ENCODE measurements at regions not wholly inside any gene's neighbourhood (a gene's known extent, or its start where the extent isn't known, plus 50 kb on each side); places are given as distances from the start of the nearest gene placed in this dataset.

DNA sequence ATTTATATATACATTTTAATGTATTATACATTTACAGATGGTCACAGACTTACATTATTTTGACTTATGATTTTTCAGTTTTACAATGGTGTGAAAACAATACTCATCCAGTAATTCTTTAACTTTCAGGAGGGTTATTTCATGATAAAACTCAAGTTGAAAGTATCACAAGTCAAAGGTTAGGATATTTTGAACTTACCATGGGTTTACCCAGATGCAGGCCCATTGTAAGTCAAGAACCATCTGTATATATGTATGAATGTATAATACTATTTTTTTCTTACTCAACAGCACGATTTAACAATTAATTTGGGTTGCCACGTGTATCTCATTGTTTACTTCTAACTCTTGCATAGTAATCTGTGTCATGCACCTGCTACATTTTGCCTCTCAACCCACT, 1002.0 kb downstream of the OTOL1 start:
- POLR2A ChIA-PET = no interaction called here
- H3K27ac ChIP-seq (ENCODE audit: low read depth, low read length) = no peak overlapping the region

DNA sequence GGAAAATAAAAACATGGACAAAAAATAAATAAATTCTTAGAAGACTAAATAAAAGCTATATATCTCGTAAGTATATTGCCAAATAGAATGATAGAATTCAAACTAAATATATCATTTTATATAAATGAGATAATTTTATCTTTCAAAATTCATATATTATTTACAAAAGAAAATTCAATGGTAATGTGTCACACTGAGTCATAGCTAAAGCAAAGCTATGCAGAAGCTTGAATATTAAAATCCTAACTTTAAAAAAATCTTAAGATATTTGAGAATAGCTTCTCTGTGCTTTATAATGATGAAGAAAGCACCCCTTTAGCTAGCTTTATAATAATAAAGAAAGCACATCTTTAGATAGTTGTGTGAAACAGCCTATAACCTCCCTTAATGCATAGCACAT, 1010.8 kb downstream of the OTOL1 start:
- TF ChIP-seq, protein P1, sequence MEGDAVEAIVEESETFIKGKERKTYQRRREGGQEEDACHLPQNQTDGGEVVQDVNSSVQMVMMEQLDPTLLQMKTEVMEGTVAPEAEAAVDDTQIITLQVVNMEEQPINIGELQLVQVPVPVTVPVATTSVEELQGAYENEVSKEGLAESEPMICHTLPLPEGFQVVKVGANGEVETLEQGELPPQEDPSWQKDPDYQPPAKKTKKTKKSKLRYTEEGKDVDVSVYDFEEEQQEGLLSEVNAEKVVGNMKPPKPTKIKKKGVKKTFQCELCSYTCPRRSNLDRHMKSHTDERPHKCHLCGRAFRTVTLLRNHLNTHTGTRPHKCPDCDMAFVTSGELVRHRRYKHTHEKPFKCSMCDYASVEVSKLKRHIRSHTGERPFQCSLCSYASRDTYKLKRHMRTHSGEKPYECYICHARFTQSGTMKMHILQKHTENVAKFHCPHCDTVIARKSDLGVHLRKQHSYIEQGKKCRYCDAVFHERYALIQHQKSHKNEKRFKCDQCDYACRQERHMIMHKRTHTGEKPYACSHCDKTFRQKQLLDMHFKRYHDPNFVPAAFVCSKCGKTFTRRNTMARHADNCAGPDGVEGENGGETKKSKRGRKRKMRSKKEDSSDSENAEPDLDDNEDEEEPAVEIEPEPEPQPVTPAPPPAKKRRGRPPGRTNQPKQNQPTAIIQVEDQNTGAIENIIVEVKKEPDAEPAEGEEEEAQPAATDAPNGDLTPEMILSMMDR (IDR thresholded peaks at IDR 0.05; ENCODE audit: low read depth, low read length) = no peak
- no peaks in the 10 kb centered on the region for H3K27me3 ChIP-seq (ENCODE audit: control insufficient read depth, insufficient read depth, low read length)
- no peak overlapping the region for H3K27ac ChIP-seq (ENCODE audit: low read depth, low read length)
- POLR2A ChIA-PET = interaction anchor here (1.1 kb wide), 1 partner anchor 18 kb away, joined by 3 read pairs; no protein-coding TSS in a partner anchor
- no peak overlapping the region for H3K4me3 ChIP-seq (ENCODE audit: low read depth, low read length)
- no peak for DNase-seq (ENCODE audit: low read depth, low spot score)
- CTCF ChIA-PET = interaction anchor here (1.0 kb wide), 1 partner anchor 13 kb away, joined by 3 read pairs; no protein-coding TSS in a partner anchor
- H3K9me3 ChIP-seq (ENCODE audit: control insufficient read depth, insufficient read depth, low read length) = no peaks in the 10 kb centered on the region

More for the DNA sequence above, 1002.0 kb downstream of the OTOL1 start:
- Histone ChIP-seq H3K4me3 (ENCODE audit: low read depth, low read length) (no peak overlapping the region), H3K27me3 (ENCODE audit: control insufficient read depth, insufficient read depth, low read length) (no peaks in the 10 kb centered on the region), H3K9me3 (ENCODE audit: control insufficient read depth, insufficient read depth, low read length) (no peaks in the 10 kb centered on the region)
- no peak for DNase-seq (ENCODE audit: low read depth, low spot score)
- CTCF ChIA-PET = interaction anchor here (0.6 kb wide), 1 partner anchor 17 kb away, joined by 4 read pairs; no protein-coding TSS in a partner anchor
- TF ChIP-seq, protein P1 (IDR thresholded peaks at IDR 0.05; ENCODE audit: low read depth, low read length) = no peak

DNA sequence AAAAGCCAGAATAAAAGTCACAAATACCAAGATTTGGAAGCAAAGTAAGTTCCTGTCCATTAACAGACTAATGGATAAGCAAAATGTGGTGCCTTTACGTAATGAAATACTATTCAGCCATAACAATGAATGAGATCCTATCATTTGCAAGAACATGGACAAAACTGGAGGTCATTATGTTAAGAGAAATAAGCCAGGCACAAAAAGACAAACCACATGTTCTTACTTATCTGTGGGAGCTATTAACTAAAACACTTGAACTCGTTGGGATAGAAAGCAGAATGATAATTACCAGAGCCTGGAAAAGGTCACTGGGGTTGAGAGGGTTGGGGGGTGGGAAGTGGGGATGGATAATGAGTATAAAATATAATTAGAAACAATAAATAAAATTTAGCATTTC, 1015.9 kb downstream of the OTOL1 start:
- H3K27me3 ChIP-seq (ENCODE audit: control insufficient read depth, insufficient read depth, low read length) = no peaks in the 10 kb centered on the region
- DNase-seq (ENCODE audit: low read depth, low spot score) = no peak
- POLR2A ChIA-PET = no interaction called here
- H3K27ac ChIP-seq (ENCODE audit: low read depth, low read length) = no peak overlapping the region
- no peak overlapping the region for H3K4me3 ChIP-seq (ENCODE audit: low read depth, low read length)
- TF ChIP-seq, protein P1 (IDR thresholded peaks at IDR 0.05; ENCODE audit: low read depth, low read length) = no peak
- no peaks in the 10 kb centered on the region for H3K9me3 ChIP-seq (ENCODE audit: control insufficient read depth, insufficient read depth, low read length)
- CTCF ChIA-PET = no interaction called here

DNA sequence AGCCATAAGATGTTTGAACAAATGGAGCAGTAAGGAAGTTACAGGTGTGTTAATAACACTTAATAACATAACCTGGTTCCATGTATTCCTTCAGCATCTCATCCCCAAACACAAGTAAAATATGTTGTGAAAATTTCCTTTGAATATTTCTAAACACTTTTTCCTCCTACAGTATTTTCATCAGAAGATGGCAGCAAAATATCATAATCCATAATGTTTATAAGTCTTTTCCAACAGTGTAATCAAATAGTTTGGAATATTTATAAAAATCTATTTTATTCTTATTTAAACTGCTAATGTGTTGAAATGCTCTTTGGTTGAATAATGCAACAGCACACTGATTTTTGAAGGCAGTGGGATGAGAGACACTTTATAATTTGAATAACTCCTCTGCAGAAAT, 1020.5 kb downstream of the OTOL1 start:
- DNase-seq (ENCODE audit: low read depth, low spot score) = no peak

DNA sequence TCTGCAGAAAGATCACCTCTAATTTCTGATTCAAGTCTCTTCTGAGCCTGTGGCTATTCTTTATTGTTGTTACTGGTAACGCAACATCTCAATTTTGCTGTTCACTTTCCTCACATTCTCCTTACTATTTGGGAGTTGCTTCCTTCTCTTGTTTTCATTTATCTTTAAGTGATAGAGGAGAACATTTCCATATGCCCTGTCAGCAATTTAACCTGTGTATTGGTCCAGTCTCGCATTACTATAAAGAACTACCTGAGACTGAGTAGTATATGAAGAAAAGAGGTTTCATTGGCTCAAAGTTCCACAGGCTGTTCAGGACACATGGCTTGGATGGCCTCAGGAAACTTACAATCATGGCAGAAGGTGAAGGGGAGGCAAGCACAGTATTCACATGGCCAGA, 1025.1 kb downstream of the OTOL1 start:
- Histone ChIP-seq H3K9me3 (ENCODE audit: control insufficient read depth, insufficient read depth, low read length) (no peaks in the 10 kb centered on the region), H3K27me3 (ENCODE audit: control insufficient read depth, insufficient read depth, low read length) (no peaks in the 10 kb centered on the region), H3K4me3 (ENCODE audit: low read depth, low read length) (no peak overlapping the region), H3K27ac (ENCODE audit: low read depth, low read length) (no peak overlapping the region)
- DNase-seq (ENCODE audit: low read depth, low spot score) = no peak
- TF ChIP-seq, protein P1 (IDR thresholded peaks at IDR 0.05; ENCODE audit: low read depth, low read length) = no peak
- POLR2A ChIA-PET = no interaction called here
- CTCF ChIA-PET = no interaction called here

More for the DNA sequence above, 1020.5 kb downstream of the OTOL1 start:
- H3K27ac ChIP-seq (ENCODE audit: low read depth, low read length) = no peak overlapping the region
- H3K9me3 ChIP-seq (ENCODE audit: control insufficient read depth, insufficient read depth, low read length) = no peaks in the 10 kb centered on the region
- no peaks in the 10 kb centered on the region for H3K27me3 ChIP-seq (ENCODE audit: control insufficient read depth, insufficient read depth, low read length)
- ChIA-PET CTCF (interaction anchor here (0.8 kb wide), 1 partner anchor 973 kb away, joined by 3 read pairs; no protein-coding TSS in a partner anchor), POLR2A (no interaction called here)
- no peak overlapping the region for H3K4me3 ChIP-seq (ENCODE audit: low read depth, low read length)
- TF ChIP-seq, protein P1 (IDR thresholded peaks at IDR 0.05; ENCODE audit: low read depth, low read length) = no peak
